MM.1S (cell line): ENCODE measurements at regions not wholly inside any gene's neighbourhood (a gene's known extent, or its start where the extent isn't known, plus 50 kb on each side); places are given as distances from the start of the nearest gene placed in this dataset.
"Not testable (repeated sequence)": the region's sequence is repeated elsewhere in the genome, so short reads cannot be mapped to it uniquely, and the experiment has no call there.

Experiments used
- DNase-seq: peaks from one replicate; pipeline ENCODE4 v3.0.0-alpha.2; 2015
- H2AFZ ChIP-seq: fragments of 300-600 bp; sonication (generic); 2 replicates; pipeline ENCODE4 v1.6.0; 2016; ENCODE audit warnings: antibody characterized with exemption, low read length
- H3F3A ChIP-seq: fragments of 300-600 bp; sonication (generic); 2 replicates; pipeline ENCODE4 v1.6.1; 2016; ENCODE audit warnings: mild to moderate bottlenecking, antibody characterized with exemption, low read length, moderate library complexity, mixed read lengths; ENCODE audit not compliant: insufficient read depth
- H3K27ac ChIP-seq: fragments of 300-600 bp; sonication (generic); 2 replicates; pipeline ENCODE4 v1.5.1; 2016; ENCODE audit warnings: mild to moderate bottlenecking, low read length
- H3K27me3 ChIP-seq: fragments of 300-600 bp; sonication (generic); replicated peaks from 2 replicates; pipeline ENCODE4 v1.6.0; 2016; ENCODE audit warnings: low read length; ENCODE audit not compliant: insufficient read depth
- H3K36me3 ChIP-seq: fragments of 300-600 bp; sonication (generic); replicated peaks from 2 replicates; pipeline ENCODE4 v1.6.1; 2016; ENCODE audit warnings: mild to moderate bottlenecking, low read length, mixed read lengths; ENCODE audit not compliant: insufficient read depth
- H3K4me1 ChIP-seq: fragments of 300-600 bp; sonication (generic); 2 replicates; pipeline ENCODE4 v1.6.1; 2016; ENCODE audit warnings: low read length, mixed read lengths
- H3K4me2 ChIP-seq: fragments of 300-600 bp; sonication (generic); 2 replicates; pipeline ENCODE4 v1.6.0; 2016; ENCODE audit warnings: low read depth, low read length
- H3K4me3 ChIP-seq: fragments of 300-600 bp; sonication (generic); 2 replicates; pipeline ENCODE4 v1.5.1; 2016; ENCODE audit warnings: low read length, mixed read lengths
- H3K79me2 ChIP-seq: fragments of 300-600 bp; sonication (generic); 2 replicates; pipeline ENCODE4 v1.6.1; 2016; ENCODE audit warnings: mixed run types, low read length, mixed read lengths
- H3K9ac ChIP-seq: fragments of 300-600 bp; sonication (generic); 2 replicates; pipeline ENCODE4 v1.6.1; 2016; ENCODE audit warnings: low read length, mixed read lengths
- H3K9me2 ChIP-seq: fragments of 300-600 bp; sonication (generic); replicated peaks from 2 replicates; pipeline ENCODE4 v1.6.1; 2016; ENCODE audit warnings: mild to moderate bottlenecking, low read length, mixed read lengths; ENCODE audit not compliant: insufficient read depth
- H3K9me3 ChIP-seq: fragments of 300-600 bp; sonication (generic); replicated peaks from 2 replicates; pipeline ENCODE4 v1.6.1; 2016; ENCODE audit warnings: mild to moderate bottlenecking, low read length, mixed read lengths; ENCODE audit not compliant: insufficient read depth
- H4K20me1 ChIP-seq: fragments of 300-600 bp; sonication (generic); 2 replicates; pipeline ENCODE4 v1.6.1; 2016; ENCODE audit warnings: mild to moderate bottlenecking, low read length, moderate library complexity, mixed read lengths; ENCODE audit not compliant: insufficient read depth
- CTCF ChIP-seq: fragments of 300-600 bp; sonication (generic); IDR thresholded peaks from 2 replicates; pipeline ENCODE4 v1.5.1; 2016; ENCODE audit warnings: antibody characterized with exemption, low read length, mixed read lengths
- EZH2 ChIP-seq: fragments of 300-600 bp; sonication (generic); optimal IDR thresholded peaks from 2 replicates; pipeline ENCODE3; 2017; ENCODE audit warnings: low read depth, mild to moderate bottlenecking, antibody characterized with exemption, low read length, mixed read lengths
- EZH2phosphoT487 ChIP-seq: fragments of 300-600 bp; sonication (generic); IDR thresholded peaks from 2 replicates; pipeline ENCODE4 v1.6.1; 2018; ENCODE audit warnings: antibody characterized with exemption, low read length

- Histone ChIP-seq H2AFZ (no peak overlapping the region), H3K9ac (no peak overlapping the region), H3K27ac (no peak overlapping the region)
These were observed 200.3 kb downstream of the EDN1 start for GRCh38 chr6:12490351-12490903.

GRCh38 chr6:12490904-12491571 lies 200.9 kb downstream of the EDN1 start:
- TF ChIP-seq EZH2 = no peak
- TF ChIP-seq EZH2phosphoT487 = no peak
- no peak for TF ChIP-seq CTCF
- no peak overlapping the region for H3K9ac ChIP-seq
- H3K79me2 ChIP-seq = no peaks in the 10 kb centered on the region
- no peak for DNase-seq
- H3K27ac ChIP-seq = no peak overlapping the region
- H3F3A ChIP-seq = no peaks in the 10 kb centered on the region
- H3K27me3 ChIP-seq = no peaks in the 10 kb centered on the region
- H3K4me2 ChIP-seq = no peak overlapping the region
- no peaks in the 10 kb centered on the region for H3K9me2 ChIP-seq
- no peaks in the 10 kb centered on the region for H3K36me3 ChIP-seq
- H3K9me3 ChIP-seq = no peaks in the 10 kb centered on the region
- H2AFZ ChIP-seq = no peak overlapping the region
- H3K4me1 ChIP-seq = no peaks in the 10 kb centered on the region
- H4K20me1 ChIP-seq = no peaks in the 10 kb centered on the region
- H3K4me3 ChIP-seq = no peak overlapping the region

More at GRCh38 chr6:12490351-12490903, 200.3 kb downstream of the EDN1 start:
- H3K4me3 ChIP-seq = no peak overlapping the region
- no peaks in the 10 kb centered on the region for H3K9me2 ChIP-seq
- H3K27me3 ChIP-seq = no peaks in the 10 kb centered on the region
- H3K4me1 ChIP-seq = no peaks in the 10 kb centered on the region
- no peak overlapping the region for H3K4me2 ChIP-seq
- no peaks in the 10 kb centered on the region for H3K9me3 ChIP-seq
- DNase-seq = no peak
- no peaks in the 10 kb centered on the region for H4K20me1 ChIP-seq
- no peaks in the 10 kb centered on the region for H3K79me2 ChIP-seq
- no peaks in the 10 kb centered on the region for H3K36me3 ChIP-seq
- no peaks in the 10 kb centered on the region for H3F3A ChIP-seq
- TF ChIP-seq CTCF (no peak), EZH2phosphoT487 (no peak), EZH2 (no peak)

- not testable (repeated sequence) for H3K9ac ChIP-seq, H3K4me2 ChIP-seq, H4K20me1 ChIP-seq, H3K9me2 ChIP-seq, H3F3A ChIP-seq, H3K27me3 ChIP-seq, H2AFZ ChIP-seq, H3K9me3 ChIP-seq, H3K27ac ChIP-seq, H3K4me1 ChIP-seq, H3K4me3 ChIP-seq, DNase-seq, H3K79me2 ChIP-seq, H3K36me3 ChIP-seq
These were observed 202.8 kb downstream of the EDN1 start for GRCh38 chr6:12492929-12493328.

GRCh38 chr6:12493446-12493845 lies 203.3 kb downstream of the EDN1 start:
- no peak for TF ChIP-seq EZH2phosphoT487
- TF ChIP-seq CTCF = no peak
- TF ChIP-seq EZH2 = no peak
- Histone ChIP-seq H3K27ac (no peak overlapping the region), H3K27me3 (no peaks in the 10 kb centered on the region), H3K9me2 (no peaks in the 10 kb centered on the region), H3K9ac (no peak overlapping the region), H3K79me2 (no peaks in the 10 kb centered on the region), H3K9me3 (no peaks in the 10 kb centered on the region), H3F3A (no peaks in the 10 kb centered on the region), H2AFZ (no peak overlapping the region), H4K20me1 (no peaks in the 10 kb centered on the region), H3K4me3 (no peak overlapping the region), H3K36me3 (no peaks in the 10 kb centered on the region), H3K4me2 (no peak overlapping the region), H3K4me1 (no peaks in the 10 kb centered on the region)
- no peak for DNase-seq
